Uterus (tissue), 3 donors: ENCODE measurements at regions not wholly inside any gene's neighbourhood (a gene's known extent, or its start where the extent isn't known, plus 50 kb on each side); places are given as distances from the start of the nearest gene placed in this dataset.
A peak's percentile ranks its signal among the peaks of the same experiment; 100 is the strongest.
"Not testable (repeated sequence)": the region's sequence is repeated elsewhere in the genome, so short reads cannot be mapped to it uniquely, and the experiment has no call there.

Source experiments
- DNase-seq, 2 donors: peaks; one replicate each; pipeline ENCODE4 v3.0.0-alpha.2; 2019 to 2020
- H3K27ac ChIP-seq, 2 donors: fragments of 200-600 bp; sonication (generic); 1 replicate in 1 of 2; 2 replicates in 1 of 2; pipeline ENCODE4 v1.5.1; 2016 to 2018
- H3K27me3 ChIP-seq, 2 donors: fragments of 200-600 bp; sonication (generic); one replicate each; pipeline ENCODE4 v1.5.1; 2018 to 2019; ENCODE audit warnings: control low read depth in 1 of 2
- H3K36me3 ChIP-seq, 2 donors: fragments of 200-600 bp; sonication (generic); one replicate each; pipeline ENCODE4 v1.5.1; 2019; ENCODE audit warnings: control low read depth in 1 of 2
- H3K4me1 ChIP-seq, 2 donors: fragments of 200-600 bp; sonication (generic); one replicate each; pipeline ENCODE4 v1.5.1; 2018 to 2019; ENCODE audit warnings: control low read depth in 1 of 2
- H3K4me3 ChIP-seq, 2 donors: fragments of 200-600 bp; sonication (generic); 1 replicate in 1 of 2; 2 replicates in 1 of 2; pipeline ENCODE4 v1.5.1; 2018 to 2019; ENCODE audit warnings: mild to moderate bottlenecking in 1 of 2
- H3K9me3 ChIP-seq, 2 donors: fragments of 200-600 bp; sonication (generic); one replicate each; pipeline ENCODE4 v1.5.1; 2019; ENCODE audit warnings: control low read depth in 1 of 2
- POLR2A ChIP-seq, 2 donors: fragments of 450-650 bp; IDR thresholded peaks; one replicate each; pipeline ENCODE4 v1.6.1; 2016; ENCODE audit warnings: antibody characterized with exemption in 2 of 2, mild to moderate bottlenecking in 1 of 2, moderate library complexity in 1 of 2
- intact Hi-C: fragments of 100-400 bp; cut with DNase I; formaldehyde crosslinking; loops from one replicate; pipeline ENCODE4 v1.15.1; 2023; ENCODE audit warnings: low total_unique reads
- TF ChIP-seq, protein P1 (sequence below), 4 experiments: fragments of 200-600 bp in 2 of 4; fragments of 450-650 bp in 2 of 4; sonication (generic) in 2 of 4; IDR thresholded peaks; one replicate each; pipeline ENCODE4 v1.5.1; 2016 to 2019; ENCODE audit warnings: antibody characterized with exemption in 4 of 4, mild to moderate bottlenecking in 2 of 4, moderate library complexity in 1 of 4
- donor health status: DM: yes; HTN: yes; CAD: no.

DNA sequence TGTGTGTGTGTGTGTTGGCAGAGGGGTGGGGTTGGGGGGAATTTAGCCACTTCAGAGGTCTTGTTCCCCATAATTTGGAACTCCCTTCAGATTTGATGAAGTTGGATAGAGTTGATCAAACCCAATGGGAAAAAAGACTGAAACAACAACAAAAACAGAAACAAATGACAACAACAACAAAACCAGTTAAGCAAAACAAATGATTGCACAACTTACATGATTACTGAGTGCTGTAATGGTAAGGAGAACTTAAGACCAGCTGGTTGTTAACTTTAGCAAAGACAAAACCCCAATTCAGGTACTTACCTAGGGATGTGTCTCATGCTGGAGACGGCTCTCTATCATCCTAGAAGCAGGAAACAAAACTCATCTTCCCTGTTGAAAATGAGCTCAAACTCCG lies 107.8 kb upstream of the DDHD1 start:
- Histone ChIP-seq H3K4me1 (no peaks in the 10 kb centered on the region), H3K27me3 (no peaks in the 10 kb centered on the region), H3K36me3 (no peaks in the 10 kb centered on the region), H3K27ac (no peak overlapping the region), H3K9me3 (peaks cover 0 to 1% of the 10 kb centered on the region in 2 donors), H3K4me3 (no peak overlapping the region)
- TF ChIP-seq, protein P1, sequence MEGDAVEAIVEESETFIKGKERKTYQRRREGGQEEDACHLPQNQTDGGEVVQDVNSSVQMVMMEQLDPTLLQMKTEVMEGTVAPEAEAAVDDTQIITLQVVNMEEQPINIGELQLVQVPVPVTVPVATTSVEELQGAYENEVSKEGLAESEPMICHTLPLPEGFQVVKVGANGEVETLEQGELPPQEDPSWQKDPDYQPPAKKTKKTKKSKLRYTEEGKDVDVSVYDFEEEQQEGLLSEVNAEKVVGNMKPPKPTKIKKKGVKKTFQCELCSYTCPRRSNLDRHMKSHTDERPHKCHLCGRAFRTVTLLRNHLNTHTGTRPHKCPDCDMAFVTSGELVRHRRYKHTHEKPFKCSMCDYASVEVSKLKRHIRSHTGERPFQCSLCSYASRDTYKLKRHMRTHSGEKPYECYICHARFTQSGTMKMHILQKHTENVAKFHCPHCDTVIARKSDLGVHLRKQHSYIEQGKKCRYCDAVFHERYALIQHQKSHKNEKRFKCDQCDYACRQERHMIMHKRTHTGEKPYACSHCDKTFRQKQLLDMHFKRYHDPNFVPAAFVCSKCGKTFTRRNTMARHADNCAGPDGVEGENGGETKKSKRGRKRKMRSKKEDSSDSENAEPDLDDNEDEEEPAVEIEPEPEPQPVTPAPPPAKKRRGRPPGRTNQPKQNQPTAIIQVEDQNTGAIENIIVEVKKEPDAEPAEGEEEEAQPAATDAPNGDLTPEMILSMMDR (IDR thresholded peaks at IDR 0.05): no peak
- TF ChIP-seq POLR2A (IDR thresholded peaks at IDR 0.05): no peak
- intact Hi-C loops: no loop called here
- DNase-seq: no peak

DNA sequence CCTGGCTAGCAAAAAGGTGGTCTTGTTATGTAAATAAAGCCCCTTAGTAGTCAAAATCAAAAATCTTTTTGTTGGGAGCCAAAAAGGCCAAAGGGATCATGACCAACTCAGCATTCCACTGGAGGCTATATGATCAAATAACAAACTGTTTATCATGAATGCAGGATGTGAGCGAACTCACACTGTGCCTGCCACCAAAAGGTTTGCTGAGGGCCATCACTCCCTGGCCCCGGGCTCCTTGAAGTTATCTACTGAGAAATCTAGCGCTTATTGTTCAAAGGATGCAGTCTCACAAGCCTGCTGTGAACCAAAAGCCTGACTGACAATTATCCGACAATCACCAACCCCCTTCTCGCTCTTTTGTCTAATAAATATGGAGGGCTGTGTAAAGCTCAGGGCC lies 107.2 kb upstream of the DDHD1 start:
- Histone ChIP-seq H3K27ac (no peak overlapping the region), H3K27me3 (no peaks in the 10 kb centered on the region), H3K4me1 (no peaks in the 10 kb centered on the region), H3K9me3 (peaks cover 0 to 4% of the 10 kb centered on the region in 2 donors), H3K36me3 (no peaks in the 10 kb centered on the region), H3K4me3 (no peak overlapping the region)
- no peak for DNase-seq
- intact Hi-C loops: no loop called here
- TF ChIP-seq POLR2A (IDR thresholded peaks at IDR 0.05): no peak
- TF ChIP-seq, protein P1 (IDR thresholded peaks at IDR 0.05): no peak

DNA sequence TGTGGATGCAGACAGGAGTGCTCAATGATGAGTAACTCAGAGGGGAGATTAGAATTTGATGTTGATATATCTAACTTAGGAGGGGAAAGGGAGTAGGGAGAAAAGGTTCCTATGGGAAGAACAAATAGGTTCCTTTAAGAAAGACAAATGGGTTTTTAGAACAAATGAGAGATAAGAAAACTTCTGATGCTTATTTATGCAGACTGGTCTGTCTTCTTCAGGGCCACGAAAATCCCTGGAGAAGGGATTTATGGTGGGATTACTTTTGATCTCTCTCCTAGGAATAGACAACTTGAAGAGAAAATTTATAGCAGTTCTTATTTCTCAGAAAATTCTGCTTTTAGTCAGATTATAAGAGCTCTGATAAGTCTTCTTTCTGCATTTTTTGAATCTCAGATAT lies 99.0 kb upstream of the DDHD1 start:
- no peak overlapping the region for H3K4me3 ChIP-seq
- peaks cover 0 to 4% of the 10 kb centered on the region in 2 donors for H3K9me3 ChIP-seq
- no peak overlapping the region for H3K27ac ChIP-seq
- no peaks in the 10 kb centered on the region for H3K27me3 ChIP-seq
- H3K36me3 ChIP-seq: no peaks in the 10 kb centered on the region
- intact Hi-C loops: no loop called here
- TF ChIP-seq, protein P1 (IDR thresholded peaks at IDR 0.05): no peak
- no peak for TF ChIP-seq POLR2A (IDR thresholded peaks at IDR 0.05)
- DNase-seq: no peak
- H3K4me1 ChIP-seq: no peaks in the 10 kb centered on the region

DNA sequence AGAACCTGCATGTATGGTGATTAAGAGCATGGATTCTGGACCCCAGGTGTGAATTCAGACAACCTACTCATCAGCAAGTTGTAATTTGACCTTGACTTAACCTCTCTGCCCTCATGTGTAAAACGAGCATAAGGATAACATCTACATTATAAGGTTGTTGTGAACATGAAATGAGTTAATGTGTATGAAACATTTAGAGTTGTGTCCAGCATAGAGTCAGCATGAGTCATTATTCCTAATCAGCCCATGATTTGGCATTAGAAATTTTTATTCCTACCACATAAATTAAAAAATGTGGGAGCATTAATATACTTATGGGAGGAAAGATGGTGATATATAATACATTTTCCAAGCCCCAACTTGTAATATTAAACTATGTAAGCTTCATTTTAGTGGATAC lies 95.9 kb upstream of the DDHD1 start:
- Histone ChIP-seq H3K36me3 (no peaks in the 10 kb centered on the region), H3K27me3 (no peaks in the 10 kb centered on the region), H3K9me3 (no peaks in the 10 kb centered on the region), H3K4me3 (no peak overlapping the region), H3K4me1 (no peaks in the 10 kb centered on the region), H3K27ac (no peak overlapping the region)
- TF ChIP-seq, protein P1 (IDR thresholded peaks at IDR 0.05): no peak
- intact Hi-C loops: no loop called here
- DNase-seq: no peak

DNA sequence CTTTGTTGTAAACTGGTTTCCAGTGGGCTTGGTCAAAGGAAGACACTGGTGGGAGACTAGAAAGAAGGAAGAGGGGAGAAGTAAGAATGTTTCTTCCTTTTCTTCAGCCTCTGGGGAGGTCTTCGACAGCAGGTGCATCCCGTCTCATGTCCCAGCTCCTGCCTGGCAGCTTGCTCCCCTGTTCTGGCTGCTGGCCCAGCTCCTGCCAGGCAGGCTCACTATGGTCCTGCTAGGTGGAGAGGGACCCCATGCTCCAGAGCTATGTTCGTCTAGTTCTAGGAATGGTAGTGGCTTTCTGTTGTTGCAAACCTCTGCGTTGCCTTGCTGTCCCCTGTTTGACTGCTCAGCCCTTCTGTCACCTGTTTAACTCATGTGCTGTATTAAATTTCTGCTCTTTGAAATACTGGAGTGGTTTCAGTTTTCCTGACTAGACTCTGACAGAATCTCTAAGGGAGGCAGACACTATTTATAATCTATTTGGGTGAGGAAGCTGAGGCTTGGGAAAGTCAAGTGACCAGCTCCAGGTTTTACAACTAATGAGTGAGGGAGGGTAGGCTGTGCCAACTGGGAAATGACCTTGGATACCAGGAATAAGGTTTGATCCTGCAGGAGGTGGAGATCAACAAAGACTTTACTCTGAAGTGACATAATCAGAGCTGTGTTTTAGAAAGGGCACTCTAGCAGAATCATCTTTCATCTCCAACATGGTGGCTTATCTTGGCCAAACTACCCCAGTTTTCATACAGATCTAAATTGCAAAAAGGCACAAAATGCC lies 94.7 kb upstream of the DDHD1 start:
- Histone ChIP-seq H3K4me3 (no peak overlapping the region), H3K27me3 (no peaks in the 10 kb centered on the region), H3K4me1 (no peaks in the 10 kb centered on the region), H3K9me3 (no peaks in the 10 kb centered on the region), H3K27ac (peak overlapping the region in 1 of 2 donors; percentile 14), H3K36me3 (no peaks in the 10 kb centered on the region)
- no peak for DNase-seq
- TF ChIP-seq, protein P1 (IDR thresholded peaks at IDR 0.05): no peak
- intact Hi-C loops: no loop called here

DNA sequence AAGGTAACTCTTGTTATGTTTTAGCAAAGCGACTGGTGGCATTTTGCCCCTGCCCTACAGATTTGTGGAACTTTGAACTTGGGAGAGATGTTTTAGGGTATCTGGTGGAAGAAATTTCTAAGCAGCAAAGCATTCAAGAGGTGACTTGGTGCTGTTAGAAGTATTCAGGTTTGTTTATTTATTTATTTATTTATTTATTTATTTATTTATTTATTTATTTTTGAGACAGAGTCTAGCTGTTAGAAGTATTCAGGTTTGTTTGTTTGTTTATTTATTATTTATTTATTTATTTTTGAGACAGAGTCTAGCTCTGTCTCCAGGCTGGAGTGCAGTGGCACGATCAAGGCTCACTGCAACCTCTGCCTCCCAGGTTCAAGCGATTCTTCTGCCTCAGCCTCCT lies 89.8 kb upstream of the DDHD1 start:
- H3K4me3 ChIP-seq, intact Hi-C loops, H3K9me3 ChIP-seq, H3K4me1 ChIP-seq, H3K27me3 ChIP-seq, DNase-seq, H3K36me3 ChIP-seq, H3K27ac ChIP-seq: not testable (repeated sequence)
